SK-N-MC (cell line): ENCODE measurements at regions not wholly inside any gene's neighbourhood (a gene's known extent, or its start where the extent isn't known, plus 50 kb on each side); places are given as distances from the start of the nearest gene placed in this dataset.

Experiments
- EZH2 ChIP-seq: fragments of 200-600 bp; sonication (generic); IDR thresholded peaks from one replicate; pipeline ENCODE4 v1.6.1; 2017; ENCODE audit warnings: antibody characterized with exemption
- POLR2AphosphoS5 ChIP-seq: IDR thresholded peaks from 2 replicates; pipeline ENCODE4 v1.6.1; 2012; ENCODE audit warnings: mild to moderate bottlenecking, low read depth, low read length, borderline replicate concordance

DNA sequence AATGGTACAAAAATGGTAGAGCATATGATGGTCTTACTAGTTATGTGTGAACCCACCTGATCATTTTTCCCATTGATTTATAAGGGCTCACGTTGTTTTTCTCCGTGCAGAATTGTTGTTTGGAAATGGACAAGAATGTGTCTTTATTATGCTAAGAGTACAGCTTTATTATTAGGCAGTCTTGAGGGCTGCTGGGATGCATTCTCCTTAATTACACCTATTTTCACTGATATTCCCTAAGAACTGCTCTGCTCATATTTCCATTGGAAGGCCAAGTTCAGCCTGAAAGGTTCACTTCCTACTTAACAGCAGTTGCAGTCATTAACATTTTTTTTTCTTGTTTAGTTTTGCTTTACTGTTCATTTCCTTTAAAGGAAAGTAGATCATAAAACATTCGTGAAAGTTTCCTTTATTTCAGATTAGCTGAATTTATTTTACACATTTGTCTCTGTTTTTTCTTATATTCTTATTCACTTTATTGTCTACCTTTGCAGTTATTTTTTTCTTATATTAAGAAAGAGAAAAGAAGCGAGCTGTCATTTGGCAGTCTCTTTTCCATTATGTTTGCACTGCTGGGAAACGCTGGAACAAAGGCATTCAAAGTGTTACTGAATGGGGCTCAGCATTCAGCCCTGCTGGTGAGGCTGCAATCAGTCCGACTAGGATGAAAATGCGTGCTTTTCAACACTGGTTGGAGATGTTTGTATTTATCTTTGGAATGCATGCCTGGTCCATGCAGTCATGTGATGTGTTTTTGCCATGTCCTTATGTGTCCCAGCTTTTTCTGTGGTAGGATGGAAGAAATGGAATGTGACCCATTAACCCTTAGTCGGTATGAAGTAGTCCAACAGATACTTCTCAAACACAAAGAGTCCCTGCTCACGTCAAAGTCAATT, 602.7 kb upstream of the ZNF608 start:
- TF ChIP-seq POLR2AphosphoS5 (no peak), EZH2 (no peak)
